Spleen (tissue), 11 donors: ENCODE measurements at regions not wholly inside any gene's neighbourhood (a gene's known extent, or its start where the extent isn't known, plus 50 kb on each side); places are given as distances from the start of the nearest gene placed in this dataset.
"Not testable (repeated sequence)": the region's sequence is repeated elsewhere in the genome, so short reads cannot be mapped to it uniquely, and the experiment has no call there.

Experiments used
- DNase-seq: peaks from one replicate; pipeline ENCODE4 v3.0.0-alpha.2; 2020
- H3K27ac ChIP-seq, 8 donors: fragments of 200-600 bp; sonication (generic) in 7 of 8; 1 replicate in 4 of 8; 2 replicates in 4 of 8; pipeline versions ENCODE4 v1.5.0 to v1.8.0; 2016 to 2021; ENCODE audit warnings: inconsistent platforms in 4 of 8, mild to moderate bottlenecking in 4 of 8, moderate library complexity in 1 of 8
- H3K27me3 ChIP-seq, 7 donors: fragments of 200-600 bp; sonication (generic) in 6 of 7; replicated peaks in 1 of 7; 1 replicate in 4 of 7; 2 replicates in 3 of 7; pipeline versions ENCODE4 v1.5.0 to v1.8.0; 2016 to 2021; ENCODE audit warnings: inconsistent platforms in 3 of 7, mild to moderate bottlenecking in 1 of 7
- H3K36me3 ChIP-seq, 6 donors: fragments of 200-600 bp; sonication (generic) in 5 of 6; 1 replicate in 4 of 6; 2 replicates in 2 of 6; pipeline versions ENCODE4 v1.5.0 to v1.8.0; 2016 to 2021; ENCODE audit warnings: inconsistent platforms in 2 of 6
- H3K4me1 ChIP-seq, 6 donors: fragments of 200-600 bp; sonication (generic) in 5 of 6; 1 replicate in 3 of 6; 2 replicates in 3 of 6; pipeline versions ENCODE4 v1.5.0 to v1.8.0; 2016 to 2021; ENCODE audit warnings: inconsistent platforms in 3 of 6
- H3K4me3 ChIP-seq, 8 donors: fragments of 200-600 bp; sonication (generic) in 7 of 8; 1 replicate in 4 of 8; 2 replicates in 4 of 8; pipeline versions ENCODE4 v1.5.0 to v1.8.0; 2016 to 2021; ENCODE audit warnings: inconsistent platforms in 4 of 8, mild to moderate bottlenecking in 4 of 8, moderate library complexity in 2 of 8
- H3K9me3 ChIP-seq, 8 donors: fragments of 200-600 bp; sonication (generic) in 7 of 8; 1 replicate in 4 of 8; 2 replicates in 4 of 8; pipeline versions ENCODE4 v1.5.0 to v1.8.0; 2016 to 2021; ENCODE audit warnings: inconsistent platforms in 4 of 8
- CTCF ChIP-seq, 11 experiments: fragments of 200-600 bp in 7 of 11; fragments of 450-650 bp in 4 of 11; sonication (generic) in 4 of 11; IDR thresholded peaks in 8 of 11; conservative IDR thresholded peaks in 3 of 11; 1 replicate in 7 of 11; 2 replicates in 4 of 11; pipeline versions ENCODE4 v1.4.0 to v1.8.0; 2016 to 2021; ENCODE audit warnings: antibody characterized with exemption in 11 of 11, inconsistent platforms in 4 of 11, mild to moderate bottlenecking in 1 of 11
- POLR2A ChIP-seq, 3 donors: fragments of 450-650 bp; IDR thresholded peaks; one replicate each; pipeline ENCODE4 v1.5.1; 2017; ENCODE audit warnings: antibody characterized with exemption in 3 of 3, mild to moderate bottlenecking in 1 of 3
- POLR2AphosphoS5 ChIP-seq, 3 donors: sonication (generic); formaldehyde crosslinking; IDR thresholded peaks; one replicate each; pipeline ENCODE4 v1.5.1; 2017; ENCODE audit warnings: antibody characterized with exemption in 3 of 3
- WGBS, 5 donors: extraction: QIAGEN DNeasy Blood & Tissue Kit in 3 of 5; methylation state at CpG; one replicate each; pipeline versions ENCODE4 v1.1.5 to v1.1.7; 2013 to 2018; 5-methylcytosine and 5-hydroxymethylcytosine counted together
- intact Hi-C: fragments of 100-400 bp; cut with DNase I; formaldehyde crosslinking; loops from one replicate; pipeline ENCODE4 v1.15.0; 2023; ENCODE audit warnings: low total_unique reads
- donor health status: healthy with polysubstance abuse.
- donor health status: DM: no; HTN: no; CAD: no; lungs with moderate emphysema.
- donor health status: DM: no; HTN: no; CAD: no.
- donor health status: Bipolar disorder and iron deficiency.
- donor health status: healthy.
- donor health status: DM: no; HTN: no; CAD: no.
- donor health status: DM: yes; HTN: yes; CAD: no.

- Histone ChIP-seq H3K4me3 (no peak overlapping the region), H3K27ac (no peak overlapping the region), H3K27me3 (no peaks in the 10 kb centered on the region), H3K36me3 (no peaks in the 10 kb centered on the region), H3K4me1 (no peaks in the 10 kb centered on the region), H3K9me3 (peaks cover 0 to 4% (median 0%) of the 10 kb centered on the region in 8 donors)
- WGBS, 5 donors, result 51 to 80% (median 68%) methylated on average over 1 of the region's 1 CpG
- intact Hi-C loops, result no loop called here
- TF ChIP-seq POLR2A (IDR thresholded peaks at IDR 0.05) (no peak), CTCF (IDR thresholded peaks at IDR 0.05 in 8 of 11, conservative IDR thresholded peaks at IDR 0.05 in 3 of 11) (no peak), POLR2AphosphoS5 (IDR thresholded peaks at IDR 0.05) (no peak)
- DNase-seq, result no peak
Observed at GRCh38 chr9:102185962-102186361, 447.5 kb upstream of the GRIN3A start.

GRCh38 chr9:102185371-102185770 lies 446.9 kb upstream of the GRIN3A start:
- DNase-seq, result no peak
- 87 to 92% (median 89%) methylated on average over 2 of the region's 2 CpGs for WGBS, 5 donors
- Histone ChIP-seq H3K27ac (no peak overlapping the region), H3K4me3 (no peak overlapping the region), H3K27me3 (no peaks in the 10 kb centered on the region), H3K9me3 (peaks cover 0 to 4% (median 0%) of the 10 kb centered on the region in 8 donors), H3K4me1 (no peaks in the 10 kb centered on the region), H3K36me3 (no peaks in the 10 kb centered on the region)
- TF ChIP-seq CTCF (IDR thresholded peaks at IDR 0.05 in 8 of 11, conservative IDR thresholded peaks at IDR 0.05 in 3 of 11) (no peak), POLR2A (IDR thresholded peaks at IDR 0.05) (no peak), POLR2AphosphoS5 (IDR thresholded peaks at IDR 0.05) (no peak)
- intact Hi-C loops, result no loop called here

GRCh38 chr9:102178811-102179210 lies 440.4 kb upstream of the GRIN3A start:
- H3K4me1 ChIP-seq, result no peaks in the 10 kb centered on the region
- peaks cover 0 to 41% (median 27%) of the 10 kb centered on the region in 8 donors for H3K9me3 ChIP-seq
- intact Hi-C loops, result no loop called here
- WGBS, 5 donors, result 62 to 81% (median 70%) methylated on average over 3 of the region's 3 CpGs
- DNase-seq, result no peak
- no peaks in the 10 kb centered on the region for H3K36me3 ChIP-seq
- no peak overlapping the region for H3K4me3 ChIP-seq
- TF ChIP-seq CTCF (IDR thresholded peaks at IDR 0.05 in 8 of 11, conservative IDR thresholded peaks at IDR 0.05 in 3 of 11) (no peak), POLR2A (IDR thresholded peaks at IDR 0.05) (no peak), POLR2AphosphoS5 (IDR thresholded peaks at IDR 0.05) (no peak)
- no peaks in the 10 kb centered on the region for H3K27me3 ChIP-seq
- H3K27ac ChIP-seq, result no peak overlapping the region

GRCh38 chr9:102174202-102174601 lies 435.8 kb upstream of the GRIN3A start:
- 76 to 96% (median 91%) methylated on average over 7 to 8 of the region's 8 CpGs for WGBS, 5 donors
- peaks cover 0 to 60% (median 30%) of the 10 kb centered on the region in 8 donors for H3K9me3 ChIP-seq
- H3K27me3 ChIP-seq, intact Hi-C loops, H3K27ac ChIP-seq, H3K36me3 ChIP-seq, H3K4me1 ChIP-seq, DNase-seq, H3K4me3 ChIP-seq: not testable (repeated sequence)

GRCh38 chr9:102164247-102164646 lies 425.8 kb upstream of the GRIN3A start:
- no peak overlapping the region for H3K4me3 ChIP-seq
- H3K36me3 ChIP-seq, result no peaks in the 10 kb centered on the region
- no peak overlapping the region for H3K27ac ChIP-seq
- peaks cover 0 to 9% (median 0%) of the 10 kb centered on the region in 8 donors for H3K9me3 ChIP-seq
- TF ChIP-seq CTCF (IDR thresholded peaks at IDR 0.05 in 8 of 11, conservative IDR thresholded peaks at IDR 0.05 in 3 of 11), result no peak
- TF ChIP-seq POLR2A (IDR thresholded peaks at IDR 0.05), result no peak
- no peak for TF ChIP-seq POLR2AphosphoS5 (IDR thresholded peaks at IDR 0.05)
- DNase-seq, result no peak
- H3K27me3 ChIP-seq, result no peaks in the 10 kb centered on the region
- H3K4me1 ChIP-seq, result no peaks in the 10 kb centered on the region
- intact Hi-C loops, result no loop called here

GRCh38 chr9:102153081-102153480 lies 414.6 kb upstream of the GRIN3A start:
- H3K36me3 ChIP-seq, intact Hi-C loops, H3K4me3 ChIP-seq, H3K27me3 ChIP-seq, H3K27ac ChIP-seq, DNase-seq, H3K4me1 ChIP-seq: not testable (repeated sequence)
- WGBS, 5 donors, result 79 to 90% (median 85%) methylated on average over 6 to 12 of the region's 12 CpGs
- H3K9me3 ChIP-seq, result peaks cover 0 to 34% (median 27%) of the 10 kb centered on the region in 8 donors
